GM19328 (cell line): ENCODE measurements at regions not wholly inside any gene's neighbourhood (a gene's known extent, or its start where the extent isn't known, plus 50 kb on each side); places are given as distances from the start of the nearest gene placed in this dataset.
"Not testable (repeated sequence)": the region's sequence is repeated elsewhere in the genome, so short reads cannot be mapped to it uniquely, and the experiment has no call there.

ENCODE experiments used
- ATAC-seq: cut with Tn5 transposase; IDR thresholded peaks from one replicate; pipeline ENCODE4 v1.9.1; 2021; ENCODE audit warnings: mild to moderate bottlenecking, moderate library complexity; ENCODE audit not compliant: unreplicated experiment

GRCh38 chr3:180409170-180409569 lies 192.8 kb upstream of the TTC14 start:
- ATAC-seq: no peak

GRCh38 chr3:180409883-180410282 lies 192.1 kb upstream of the TTC14 start:
- ATAC-seq: no peak

- no peak for ATAC-seq
Observed at GRCh38 chr3:180414157-180414556, 187.8 kb upstream of the TTC14 start.

- no peak for ATAC-seq
Observed at GRCh38 chr3:180416111-180416594, 185.8 kb upstream of the TTC14 start.

GRCh38 chr3:180417241-180417640 lies 184.7 kb upstream of the TTC14 start:
- no peak for ATAC-seq

- ATAC-seq: no peak
Observed at GRCh38 chr3:180420016-180420415, 181.9 kb upstream of the TTC14 start.

GRCh38 chr3:180420804-180421203 lies 181.2 kb upstream of the TTC14 start:
- ATAC-seq: no peak

GRCh38 chr3:180421221-180421620 lies 180.7 kb upstream of the TTC14 start:
- no peak for ATAC-seq

GRCh38 chr3:180421721-180422120 lies 180.2 kb upstream of the TTC14 start:
- ATAC-seq: no peak

- not testable (repeated sequence) for ATAC-seq
Observed at GRCh38 chr3:180424305-180424704, 177.7 kb upstream of the TTC14 start.

GRCh38 chr3:180430896-180431295 lies 171.1 kb upstream of the TTC14 start:
- no peak for ATAC-seq

- no peak for ATAC-seq
Observed at GRCh38 chr3:180433152-180433551, 168.8 kb upstream of the TTC14 start.

GRCh38 chr3:180447136-180447535 lies 154.8 kb upstream of the TTC14 start:
- ATAC-seq: no peak

GRCh38 chr3:180448407-180448806 lies 153.6 kb upstream of the TTC14 start:
- not testable (repeated sequence) for ATAC-seq

GRCh38 chr3:180457225-180457624 lies 144.7 kb upstream of the TTC14 start:
- no peak for ATAC-seq

GRCh38 chr3:180466401-180467011 lies 135.5 kb upstream of the TTC14 start:
- no peak for ATAC-seq

- ATAC-seq: no peak
Observed at GRCh38 chr3:180467177-180467576, 134.8 kb upstream of the TTC14 start.

GRCh38 chr3:180469149-180469548 lies 132.8 kb upstream of the TTC14 start:
- ATAC-seq: no peak

GRCh38 chr3:180478695-180479094 lies 123.3 kb upstream of the TTC14 start:
- no peak for ATAC-seq

GRCh38 chr3:180492047-180492446 lies 109.9 kb upstream of the TTC14 start:
- no peak for ATAC-seq

GRCh38 chr3:180496995-180497394 lies 105.0 kb upstream of the TTC14 start:
- no peak for ATAC-seq

- ATAC-seq: no peak
Observed at GRCh38 chr3:180516368-180516767, 85.6 kb upstream of the TTC14 start.

GRCh38 chr3:180523040-180523439 lies 78.9 kb upstream of the TTC14 start:
- no peak for ATAC-seq
